Coronary artery (tissue), 2 donors: ENCODE measurements at regions not wholly inside any gene's neighbourhood (a gene's known extent, or its start where the extent isn't known, plus 50 kb on each side); places are given as distances from the start of the nearest gene placed in this dataset.

Experiments used
- DNase-seq: peaks from one replicate; pipeline ENCODE4 v3.0.0-alpha.2; 2017; ENCODE audit warnings: low spot score
- H3K27ac ChIP-seq, 2 donors: fragments of 200-600 bp; sonication (generic); one replicate each; pipeline ENCODE4 v1.5.1; 2016 to 2019
- H3K4me3 ChIP-seq: fragments of 200-600 bp; sonication (generic); 2 replicates; pipeline ENCODE4 v1.5.1; 2016; ENCODE audit warnings: mild to moderate bottlenecking, moderate library complexity
- TF ChIP-seq, protein P1 (sequence below): fragments of 200-600 bp; sonication (generic); IDR thresholded peaks from one replicate; pipeline ENCODE4 v1.5.1; 2019; ENCODE audit warnings: antibody characterized with exemption

DNA sequence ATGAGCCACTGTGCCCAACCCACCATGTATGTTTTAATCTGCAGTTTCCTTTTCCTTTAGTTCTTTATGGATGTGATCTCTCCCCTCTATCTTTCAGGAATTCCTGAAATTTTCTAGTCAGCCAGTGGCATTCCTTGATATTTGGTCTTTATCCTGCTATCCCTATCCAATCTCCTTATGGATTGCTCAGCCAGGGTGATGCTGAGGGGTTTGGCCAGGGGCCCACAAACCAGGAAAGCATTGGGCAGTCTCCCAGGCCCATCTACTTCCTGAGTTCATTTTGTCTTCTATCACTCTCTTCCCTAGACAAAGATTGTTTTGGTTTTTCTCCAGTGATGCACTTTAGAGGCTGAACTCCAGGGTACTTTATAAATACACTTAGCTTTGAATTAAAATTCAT is 115.9 kb downstream of the KATNIP start:
- no peak overlapping the region for H3K27ac ChIP-seq
- DNase-seq, result no peak
- H3K4me3 ChIP-seq, result no peak overlapping the region
- TF ChIP-seq, protein P1, sequence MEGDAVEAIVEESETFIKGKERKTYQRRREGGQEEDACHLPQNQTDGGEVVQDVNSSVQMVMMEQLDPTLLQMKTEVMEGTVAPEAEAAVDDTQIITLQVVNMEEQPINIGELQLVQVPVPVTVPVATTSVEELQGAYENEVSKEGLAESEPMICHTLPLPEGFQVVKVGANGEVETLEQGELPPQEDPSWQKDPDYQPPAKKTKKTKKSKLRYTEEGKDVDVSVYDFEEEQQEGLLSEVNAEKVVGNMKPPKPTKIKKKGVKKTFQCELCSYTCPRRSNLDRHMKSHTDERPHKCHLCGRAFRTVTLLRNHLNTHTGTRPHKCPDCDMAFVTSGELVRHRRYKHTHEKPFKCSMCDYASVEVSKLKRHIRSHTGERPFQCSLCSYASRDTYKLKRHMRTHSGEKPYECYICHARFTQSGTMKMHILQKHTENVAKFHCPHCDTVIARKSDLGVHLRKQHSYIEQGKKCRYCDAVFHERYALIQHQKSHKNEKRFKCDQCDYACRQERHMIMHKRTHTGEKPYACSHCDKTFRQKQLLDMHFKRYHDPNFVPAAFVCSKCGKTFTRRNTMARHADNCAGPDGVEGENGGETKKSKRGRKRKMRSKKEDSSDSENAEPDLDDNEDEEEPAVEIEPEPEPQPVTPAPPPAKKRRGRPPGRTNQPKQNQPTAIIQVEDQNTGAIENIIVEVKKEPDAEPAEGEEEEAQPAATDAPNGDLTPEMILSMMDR, result no peak

DNA sequence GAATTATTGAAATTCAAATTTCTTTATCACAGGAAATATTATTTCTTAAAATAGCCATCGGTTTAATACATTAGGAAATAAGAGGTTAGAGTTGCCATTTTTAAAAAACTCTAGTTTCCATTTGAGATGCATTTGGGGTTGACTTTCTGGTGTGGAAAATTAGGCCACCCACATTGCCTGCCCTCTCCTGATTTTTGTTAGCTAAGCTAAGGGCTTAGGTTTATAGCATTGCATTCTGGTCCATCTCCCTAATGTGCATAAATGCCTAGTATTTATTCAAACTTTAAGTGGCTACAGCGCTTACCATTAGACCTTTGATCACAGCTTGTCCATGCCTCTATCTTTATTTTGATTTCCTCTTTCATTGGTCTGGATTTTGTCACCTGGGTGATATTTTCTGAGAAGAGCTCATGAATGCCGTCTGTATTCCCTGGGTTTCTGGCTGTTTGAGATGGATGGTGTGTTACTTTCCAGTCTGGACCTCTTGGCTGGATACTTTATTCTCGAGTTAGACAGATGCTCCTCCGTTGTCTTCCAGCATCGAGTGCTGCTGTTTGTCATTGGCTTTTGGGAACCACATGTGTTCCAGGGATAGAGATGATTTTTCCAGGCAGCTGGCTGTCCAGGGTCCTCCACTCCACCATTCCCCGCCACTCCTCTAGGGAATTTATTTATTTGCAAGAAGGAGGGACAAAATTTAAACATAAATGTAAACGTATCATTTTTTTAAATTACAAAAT is 120.3 kb downstream of the KATNIP start:
- TF ChIP-seq, protein P1, result no peak
- Histone ChIP-seq H3K4me3 (no peak overlapping the region), H3K27ac (no peak overlapping the region)
- no peak for DNase-seq

DNA sequence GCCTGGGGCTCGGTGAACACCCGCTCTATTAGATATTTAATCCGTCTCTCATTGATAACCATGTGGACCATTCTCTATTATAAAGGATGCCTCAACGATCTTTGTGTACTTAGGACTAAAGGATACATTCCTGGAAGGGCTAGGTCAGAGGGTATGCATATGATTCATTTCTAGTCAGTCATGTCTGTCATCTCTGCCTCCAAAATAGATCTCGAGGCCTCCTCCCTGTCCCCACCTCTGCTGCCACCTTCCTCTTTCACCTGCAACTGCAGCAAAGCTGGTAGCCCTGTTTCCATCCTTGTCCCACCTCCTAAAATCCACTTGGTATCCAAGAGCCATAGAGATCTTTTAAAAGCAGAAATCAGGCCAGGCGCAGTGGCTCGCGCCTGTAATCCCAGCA is 121.5 kb downstream of the KATNIP start:
- Histone ChIP-seq H3K27ac (no peak overlapping the region), H3K4me3 (no peak overlapping the region)
- TF ChIP-seq, protein P1, result no peak

GRCh38 chr16:27676839-27677238 is 126.9 kb downstream of the KATNIP start:
- Histone ChIP-seq H3K4me3 (no peak overlapping the region), H3K27ac (no peak overlapping the region)
- DNase-seq, result no peak
- TF ChIP-seq, protein P1, result no peak

More for the DNA sequence above, 121.5 kb downstream of the KATNIP start:
- no peak for DNase-seq

DNA sequence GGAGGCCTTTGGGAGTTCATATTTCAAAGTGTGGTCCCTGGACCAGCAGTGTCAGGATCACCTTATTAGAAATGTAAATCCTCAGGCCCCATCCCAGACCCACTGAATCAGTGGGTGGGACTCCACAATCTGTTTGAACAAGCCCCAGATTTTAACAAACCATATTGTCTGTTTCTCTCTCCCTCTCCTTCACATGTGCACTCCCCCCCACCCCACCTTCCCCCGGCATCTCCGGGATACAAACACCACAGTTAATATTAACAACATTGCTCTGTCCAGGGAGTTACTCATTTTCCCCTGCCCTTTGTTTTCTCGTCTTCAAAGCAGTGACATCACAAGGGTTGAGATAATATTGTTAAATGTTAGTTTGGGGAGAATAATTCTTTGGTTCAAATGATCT is 127.3 kb downstream of the KATNIP start:
- Histone ChIP-seq H3K4me3 (no peak overlapping the region), H3K27ac (no peak overlapping the region)
- DNase-seq, result no peak
- TF ChIP-seq, protein P1, result no peak

- TF ChIP-seq, protein P1, result no peak
- no peak for DNase-seq
- no peak overlapping the region for H3K4me3 ChIP-seq
- H3K27ac ChIP-seq, result no peak overlapping the region
Observed at GRCh38 chr16:27678955-27679354, 129.0 kb downstream of the KATNIP start.

DNA sequence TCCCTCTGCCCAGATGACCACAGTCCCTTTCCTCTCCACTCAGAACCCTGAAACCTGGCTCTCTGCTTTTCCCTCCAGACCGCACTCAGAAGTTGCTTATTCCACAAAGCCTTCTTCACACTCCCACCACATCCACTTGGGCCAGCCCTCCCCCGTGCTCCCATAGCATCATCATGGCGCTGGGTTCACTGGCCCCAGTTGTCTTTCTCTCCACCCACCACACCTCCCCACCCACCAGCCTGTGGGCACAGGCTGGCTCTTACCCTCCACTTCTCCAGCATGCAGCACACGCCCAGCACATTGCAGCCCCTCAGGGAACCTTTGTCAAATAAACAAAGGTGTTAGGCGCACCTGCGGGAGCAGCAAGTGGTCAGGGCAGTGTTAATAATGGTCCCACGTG is 130.0 kb downstream of the KATNIP start:
- Histone ChIP-seq H3K27ac (no peak overlapping the region), H3K4me3 (no peak overlapping the region)
- DNase-seq, result no peak
- TF ChIP-seq, protein P1, result no peak
